ENCODE measurements at regions not wholly inside any gene's neighbourhood (a gene's known extent, or its start where the extent isn't known, plus 50 kb on each side); places are given as distances from the start of the nearest gene placed in this dataset.

DNA sequence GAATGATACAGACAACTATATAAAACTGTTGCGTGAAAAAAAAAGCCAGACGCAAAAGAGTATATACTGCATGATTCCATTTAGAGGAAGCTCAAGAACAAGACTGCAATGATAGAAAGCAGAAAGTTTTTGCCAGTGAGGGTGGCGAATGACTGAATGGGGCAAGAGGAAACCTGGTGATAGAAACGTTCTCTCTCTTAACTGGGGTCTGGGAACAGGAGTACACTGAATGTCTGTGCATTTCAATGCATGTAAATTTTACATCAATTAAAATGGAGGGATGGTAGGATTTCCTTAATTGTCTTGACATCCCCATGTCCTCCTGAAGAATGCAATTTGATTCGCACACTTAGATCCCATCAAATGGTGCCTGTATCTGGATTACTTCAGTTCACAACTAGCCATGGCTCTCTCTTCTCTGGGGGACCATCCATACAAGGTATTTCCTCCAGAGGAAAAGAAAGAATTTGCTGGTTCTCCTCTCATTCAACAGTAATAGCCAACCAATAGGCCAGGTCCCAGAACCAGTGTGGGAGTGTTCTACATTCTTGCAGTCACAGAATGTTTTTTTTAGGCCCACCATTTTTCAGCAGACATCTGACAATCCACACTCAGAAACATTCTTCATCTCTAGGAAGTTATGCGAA, 221.0 kb upstream of the KLF14 start:
- TF ChIP-seq, protein P1, sequence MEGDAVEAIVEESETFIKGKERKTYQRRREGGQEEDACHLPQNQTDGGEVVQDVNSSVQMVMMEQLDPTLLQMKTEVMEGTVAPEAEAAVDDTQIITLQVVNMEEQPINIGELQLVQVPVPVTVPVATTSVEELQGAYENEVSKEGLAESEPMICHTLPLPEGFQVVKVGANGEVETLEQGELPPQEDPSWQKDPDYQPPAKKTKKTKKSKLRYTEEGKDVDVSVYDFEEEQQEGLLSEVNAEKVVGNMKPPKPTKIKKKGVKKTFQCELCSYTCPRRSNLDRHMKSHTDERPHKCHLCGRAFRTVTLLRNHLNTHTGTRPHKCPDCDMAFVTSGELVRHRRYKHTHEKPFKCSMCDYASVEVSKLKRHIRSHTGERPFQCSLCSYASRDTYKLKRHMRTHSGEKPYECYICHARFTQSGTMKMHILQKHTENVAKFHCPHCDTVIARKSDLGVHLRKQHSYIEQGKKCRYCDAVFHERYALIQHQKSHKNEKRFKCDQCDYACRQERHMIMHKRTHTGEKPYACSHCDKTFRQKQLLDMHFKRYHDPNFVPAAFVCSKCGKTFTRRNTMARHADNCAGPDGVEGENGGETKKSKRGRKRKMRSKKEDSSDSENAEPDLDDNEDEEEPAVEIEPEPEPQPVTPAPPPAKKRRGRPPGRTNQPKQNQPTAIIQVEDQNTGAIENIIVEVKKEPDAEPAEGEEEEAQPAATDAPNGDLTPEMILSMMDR (IDR thresholded peaks at IDR 0.05): no peak
- TF ChIP-seq POLR2A (IDR thresholded peaks at IDR 0.05): no peak
